AG04449 (cell line): ENCODE measurements at regions not wholly inside any gene's neighbourhood (a gene's known extent, or its start where the extent isn't known, plus 50 kb on each side); places are given as distances from the start of the nearest gene placed in this dataset.

Experiments
- CTCF ChIA-PET: fragments of 350-600 bp; formaldehyde crosslinking; extraction: SDS; loops from one replicate; lab custom pipeline; 2021; ENCODE audit warnings: antibody characterized with exemption; lab: Yijun Ruan, JAX
- POLR2A ChIA-PET: fragments of 400-600, 350-600 bp; formaldehyde crosslinking; extraction: SDS; loops from one replicate; lab custom pipeline; 2020; ENCODE audit warnings: antibody characterized with exemption, inconsistent platforms; lab: Yijun Ruan, JAX
- DNase-seq: peaks from one replicate; pipeline ENCODE4 v3.0.0-alpha.2; 2010; ENCODE audit warnings: low read depth, low spot score
- H3K4me3 ChIP-seq: 2 replicates; pipeline ENCODE4 v1.5.1; 2011; ENCODE audit warnings: low read depth, mild to moderate bottlenecking, control low read depth, low read length
- TF ChIP-seq, protein P1 (sequence below): IDR thresholded peaks from one replicate; pipeline ENCODE4 v1.5.1; 2011; ENCODE audit warnings: mild to moderate bottlenecking, moderate library complexity, low read length, control low read depth, inconsistent platforms; ENCODE audit not compliant: insufficient read depth; ENCODE audit errors: missing control alignments

DNA sequence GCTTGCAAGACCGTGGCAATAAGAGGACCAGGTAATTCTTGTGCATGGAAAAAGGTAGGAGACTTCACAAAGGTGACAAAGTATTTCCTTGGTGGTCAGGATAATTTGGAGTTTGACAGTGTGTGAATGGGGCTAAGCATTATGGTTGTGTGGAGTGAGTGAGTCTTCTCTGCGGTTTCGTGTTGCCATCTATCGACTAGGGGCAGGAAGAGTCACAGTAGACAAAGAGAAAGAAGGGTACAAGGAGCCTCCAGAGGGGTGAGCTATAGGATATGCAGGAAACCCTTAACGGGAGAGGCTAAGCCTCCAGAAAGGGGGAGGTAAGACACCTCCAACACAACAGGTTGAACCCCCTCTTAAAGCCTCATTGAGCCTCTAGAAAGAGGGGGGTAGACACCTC, 64.0 kb upstream of the RANBP6 start:
- no peak overlapping the region for H3K4me3 ChIP-seq
- no peak for DNase-seq
- TF ChIP-seq, protein P1, sequence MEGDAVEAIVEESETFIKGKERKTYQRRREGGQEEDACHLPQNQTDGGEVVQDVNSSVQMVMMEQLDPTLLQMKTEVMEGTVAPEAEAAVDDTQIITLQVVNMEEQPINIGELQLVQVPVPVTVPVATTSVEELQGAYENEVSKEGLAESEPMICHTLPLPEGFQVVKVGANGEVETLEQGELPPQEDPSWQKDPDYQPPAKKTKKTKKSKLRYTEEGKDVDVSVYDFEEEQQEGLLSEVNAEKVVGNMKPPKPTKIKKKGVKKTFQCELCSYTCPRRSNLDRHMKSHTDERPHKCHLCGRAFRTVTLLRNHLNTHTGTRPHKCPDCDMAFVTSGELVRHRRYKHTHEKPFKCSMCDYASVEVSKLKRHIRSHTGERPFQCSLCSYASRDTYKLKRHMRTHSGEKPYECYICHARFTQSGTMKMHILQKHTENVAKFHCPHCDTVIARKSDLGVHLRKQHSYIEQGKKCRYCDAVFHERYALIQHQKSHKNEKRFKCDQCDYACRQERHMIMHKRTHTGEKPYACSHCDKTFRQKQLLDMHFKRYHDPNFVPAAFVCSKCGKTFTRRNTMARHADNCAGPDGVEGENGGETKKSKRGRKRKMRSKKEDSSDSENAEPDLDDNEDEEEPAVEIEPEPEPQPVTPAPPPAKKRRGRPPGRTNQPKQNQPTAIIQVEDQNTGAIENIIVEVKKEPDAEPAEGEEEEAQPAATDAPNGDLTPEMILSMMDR = no peak
- ChIA-PET POLR2A (no interaction called here), CTCF (no interaction called here)

DNA sequence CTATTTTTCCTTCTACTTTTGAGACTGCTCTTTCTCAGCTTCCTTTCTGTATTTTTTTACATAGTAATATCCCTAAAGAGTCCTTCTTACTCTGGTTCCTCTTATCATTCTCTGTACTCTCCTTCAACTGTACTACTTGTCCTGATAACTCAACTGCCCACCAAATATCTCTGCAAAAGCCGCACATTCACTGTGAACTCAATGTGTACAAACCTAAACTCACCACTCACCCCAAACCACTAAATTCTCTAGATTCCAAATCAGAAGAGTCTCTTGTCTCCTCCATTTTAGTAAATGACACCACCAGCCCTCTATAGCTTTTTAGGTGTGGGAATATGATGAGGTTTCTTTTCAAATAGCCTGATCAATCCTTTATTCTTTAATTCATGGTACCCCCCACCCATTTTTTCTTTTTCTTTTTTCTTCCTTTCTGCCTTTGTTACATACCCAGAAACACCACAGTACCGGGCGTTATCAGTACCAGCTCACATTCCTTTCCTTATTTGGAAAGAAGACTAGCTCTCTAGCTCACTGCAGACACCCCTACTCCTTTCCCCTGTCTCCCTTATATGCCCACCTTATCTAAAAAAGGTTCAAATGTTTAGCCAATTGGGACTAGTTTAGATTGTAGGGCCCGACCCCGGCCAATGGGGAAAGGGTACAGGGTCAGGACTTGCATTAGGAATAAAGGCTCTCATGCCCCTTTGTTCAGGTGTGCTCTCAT, 63.1 kb upstream of the RANBP6 start:
- no peak overlapping the region for H3K4me3 ChIP-seq
- TF ChIP-seq, protein P1 = no peak
- ChIA-PET POLR2A (no interaction called here), CTCF (no interaction called here)
- DNase-seq = no peak

DNA sequence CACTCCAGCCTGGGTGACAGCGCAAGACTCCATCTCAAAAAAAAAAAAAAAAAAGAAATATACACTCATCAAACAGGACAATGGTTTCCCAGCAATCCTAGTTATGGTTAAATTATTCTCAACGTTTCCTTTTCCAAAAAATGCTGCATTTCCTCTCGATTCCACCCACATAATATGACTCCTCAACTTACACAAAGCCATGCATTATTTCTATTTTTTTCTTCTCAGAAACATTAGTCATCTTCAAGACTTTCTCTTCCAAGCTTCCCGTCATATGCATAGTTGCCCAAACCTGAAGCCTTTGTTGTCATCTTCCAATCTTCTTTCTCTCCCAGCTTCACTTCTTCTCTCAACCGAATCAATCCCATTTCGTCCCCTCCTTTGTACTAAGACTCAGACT, 61.4 kb upstream of the RANBP6 start:
- ChIA-PET CTCF (interaction anchor here (1.1 kb wide), 1 partner anchor 22 kb away, joined by 3 read pairs; no protein-coding TSS in a partner anchor), POLR2A (no interaction called here)
- H3K4me3 ChIP-seq = no peak overlapping the region
- DNase-seq = no peak
- TF ChIP-seq, protein P1 = no peak

DNA sequence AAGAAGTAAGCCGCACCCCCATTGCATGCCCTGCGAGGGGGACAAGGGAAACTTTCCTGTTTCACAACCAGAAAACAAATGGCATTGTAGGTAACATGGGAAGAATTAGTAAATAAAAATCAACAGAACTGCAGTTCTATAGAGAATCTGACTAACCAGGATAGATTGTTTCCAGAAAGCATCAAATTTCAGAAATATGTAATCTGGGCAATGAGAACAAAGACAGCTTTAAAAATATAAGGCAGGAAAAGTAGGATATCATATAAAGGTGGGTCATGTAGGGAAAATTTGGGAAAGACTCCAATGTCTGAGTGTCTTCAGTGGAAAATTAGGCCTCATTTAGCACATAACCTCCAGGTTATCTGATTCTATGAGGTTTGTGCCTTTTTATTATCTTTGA, 58.3 kb upstream of the RANBP6 start:
- POLR2A ChIA-PET = no interaction called here
- TF ChIP-seq, protein P1 = no peak
- CTCF ChIA-PET = no interaction called here
- no peak overlapping the region for H3K4me3 ChIP-seq
- no peak for DNase-seq

DNA sequence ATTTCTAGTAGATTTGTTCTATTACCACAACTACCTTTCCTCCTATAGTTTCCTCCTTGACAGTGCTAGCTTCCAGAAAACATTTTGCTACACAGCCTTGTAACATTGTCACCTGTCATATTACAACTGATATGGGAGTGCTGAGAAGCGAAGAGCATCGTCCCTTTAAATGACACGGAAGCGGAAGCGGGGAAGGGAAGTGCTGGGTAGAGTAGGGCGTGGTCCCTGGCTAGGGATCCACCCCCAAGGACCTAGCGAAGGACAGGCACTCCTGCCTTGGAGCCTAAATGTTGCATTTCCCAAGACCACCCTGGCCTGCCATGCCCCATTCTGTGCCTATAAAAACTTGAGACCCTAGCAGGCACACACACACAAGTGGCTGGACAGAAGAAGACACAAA, 57.4 kb upstream of the RANBP6 start:
- H3K4me3 ChIP-seq = no peak overlapping the region
- CTCF ChIA-PET = no interaction called here
- POLR2A ChIA-PET = no interaction called here
- no peak for DNase-seq
- TF ChIP-seq, protein P1 = no peak

DNA sequence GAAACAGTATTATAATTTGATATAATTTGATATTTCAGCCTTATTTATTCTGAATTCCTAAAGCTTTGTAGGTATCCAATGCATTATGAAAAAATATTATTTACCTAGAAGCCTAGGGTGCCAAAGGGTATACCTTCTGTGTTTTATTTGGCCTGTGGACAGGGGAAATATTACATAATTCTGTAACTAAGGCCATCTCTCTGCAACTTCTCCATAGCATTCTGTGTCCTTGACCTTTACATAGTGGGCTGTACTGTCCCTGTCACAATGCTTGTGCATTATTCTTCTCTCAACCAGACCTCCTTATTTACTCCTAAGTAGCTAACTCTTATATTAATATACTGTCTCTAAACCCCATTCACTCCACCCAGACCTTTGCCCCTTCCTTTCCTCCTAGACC, 57.0 kb upstream of the RANBP6 start:
- ChIA-PET CTCF (no interaction called here), POLR2A (no interaction called here)
- DNase-seq = no peak
- TF ChIP-seq, protein P1 = no peak
- H3K4me3 ChIP-seq = no peak overlapping the region
